AG09309 (cell line): ENCODE measurements at regions not wholly inside any gene's neighbourhood (a gene's known extent, or its start where the extent isn't known, plus 50 kb on each side); places are given as distances from the start of the nearest gene placed in this dataset.
"Not testable (repeated sequence)": the region's sequence is repeated elsewhere in the genome, so short reads cannot be mapped to it uniquely, and the experiment has no call there.

Experiments used
- DNase-seq: peaks from one replicate; pipeline ENCODE4 v3.0.0-alpha.2; 2010; ENCODE audit warnings: low read depth
- H3K4me3 ChIP-seq: 2 replicates; pipeline ENCODE4 v1.5.1; 2011; ENCODE audit warnings: mild to moderate bottlenecking, low read depth, low read length, moderate library complexity; ENCODE audit not compliant: control insufficient read depth
- TF ChIP-seq, protein P1 (sequence below): IDR thresholded peaks from 2 replicates; pipeline ENCODE4 v1.5.1; 2011; ENCODE audit warnings: mild to moderate bottlenecking, low read depth, low read length, inconsistent platforms; ENCODE audit not compliant: insufficient read depth, control insufficient read depth; ENCODE audit errors: missing control alignments

DNA sequence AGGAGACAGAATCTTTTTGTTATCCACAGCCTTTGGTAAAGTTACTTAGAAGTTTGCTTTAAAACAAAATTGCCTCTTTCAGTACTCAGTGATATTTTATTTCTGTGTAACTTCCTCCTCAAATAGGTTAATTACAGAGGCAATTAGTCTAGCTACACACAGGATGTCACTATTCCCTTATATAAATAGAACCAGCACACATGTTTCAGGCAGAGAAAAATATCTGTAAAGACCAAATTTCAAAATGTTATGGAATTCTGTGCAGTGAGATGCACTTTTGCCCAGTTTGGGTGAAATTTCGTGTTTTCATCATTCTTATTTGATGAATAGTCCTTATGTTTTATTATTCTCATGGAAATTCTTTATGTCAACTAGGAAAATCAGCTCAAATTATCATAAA is 410.6 kb upstream of the SOX5 start:
- DNase-seq: no peak
- TF ChIP-seq, protein P1, sequence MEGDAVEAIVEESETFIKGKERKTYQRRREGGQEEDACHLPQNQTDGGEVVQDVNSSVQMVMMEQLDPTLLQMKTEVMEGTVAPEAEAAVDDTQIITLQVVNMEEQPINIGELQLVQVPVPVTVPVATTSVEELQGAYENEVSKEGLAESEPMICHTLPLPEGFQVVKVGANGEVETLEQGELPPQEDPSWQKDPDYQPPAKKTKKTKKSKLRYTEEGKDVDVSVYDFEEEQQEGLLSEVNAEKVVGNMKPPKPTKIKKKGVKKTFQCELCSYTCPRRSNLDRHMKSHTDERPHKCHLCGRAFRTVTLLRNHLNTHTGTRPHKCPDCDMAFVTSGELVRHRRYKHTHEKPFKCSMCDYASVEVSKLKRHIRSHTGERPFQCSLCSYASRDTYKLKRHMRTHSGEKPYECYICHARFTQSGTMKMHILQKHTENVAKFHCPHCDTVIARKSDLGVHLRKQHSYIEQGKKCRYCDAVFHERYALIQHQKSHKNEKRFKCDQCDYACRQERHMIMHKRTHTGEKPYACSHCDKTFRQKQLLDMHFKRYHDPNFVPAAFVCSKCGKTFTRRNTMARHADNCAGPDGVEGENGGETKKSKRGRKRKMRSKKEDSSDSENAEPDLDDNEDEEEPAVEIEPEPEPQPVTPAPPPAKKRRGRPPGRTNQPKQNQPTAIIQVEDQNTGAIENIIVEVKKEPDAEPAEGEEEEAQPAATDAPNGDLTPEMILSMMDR: no peak
- H3K4me3 ChIP-seq: no peak overlapping the region

DNA sequence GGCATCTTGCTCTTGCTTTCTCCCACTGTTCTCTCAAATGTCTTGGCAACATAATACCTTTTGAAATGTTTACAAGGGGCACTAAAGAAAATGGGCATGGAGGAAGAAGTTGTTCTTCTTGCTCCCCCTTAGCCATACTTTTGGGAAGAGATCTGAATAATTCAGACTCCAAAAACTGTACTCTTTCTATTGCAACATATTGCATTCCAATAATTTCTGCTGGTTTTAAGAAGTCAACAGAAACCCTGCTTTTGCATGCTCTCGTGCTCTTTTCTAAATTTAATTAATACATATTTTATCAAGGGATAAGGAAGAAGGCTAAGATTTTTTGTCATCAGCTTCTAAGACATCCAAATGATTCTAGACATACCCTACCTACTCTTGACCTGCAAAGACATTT is 409.9 kb upstream of the SOX5 start:
- H3K4me3 ChIP-seq: no peak overlapping the region
- TF ChIP-seq, protein P1: no peak
- no peak for DNase-seq

DNA sequence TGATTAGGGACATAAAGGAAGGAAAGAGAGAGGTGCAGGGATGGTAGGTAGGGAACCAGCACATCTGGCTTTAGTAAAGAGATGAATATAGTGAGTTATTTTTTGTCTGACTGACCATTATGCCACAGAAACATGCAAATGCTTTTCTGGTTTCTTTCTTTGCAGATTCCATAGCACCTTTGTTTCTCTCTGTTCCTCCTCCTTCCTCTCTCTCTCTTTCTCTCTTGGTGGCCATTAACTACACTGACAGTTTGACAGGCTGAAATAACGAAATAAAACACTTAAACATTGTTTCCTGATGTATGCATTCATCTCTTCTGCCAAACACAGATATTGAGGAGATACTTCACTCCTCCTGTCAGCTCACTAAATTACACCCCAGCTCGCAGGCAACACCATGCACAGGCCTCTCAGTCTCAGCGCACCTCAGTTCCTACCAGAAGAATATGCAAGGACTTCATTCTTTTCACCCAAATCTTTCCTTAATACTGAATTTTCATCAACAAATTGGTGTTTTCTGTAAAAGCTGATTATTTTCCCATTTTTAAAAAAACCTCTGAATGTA is 406.9 kb upstream of the SOX5 start:
- no peak overlapping the region for H3K4me3 ChIP-seq
- TF ChIP-seq, protein P1: no peak
- DNase-seq: no peak

DNA sequence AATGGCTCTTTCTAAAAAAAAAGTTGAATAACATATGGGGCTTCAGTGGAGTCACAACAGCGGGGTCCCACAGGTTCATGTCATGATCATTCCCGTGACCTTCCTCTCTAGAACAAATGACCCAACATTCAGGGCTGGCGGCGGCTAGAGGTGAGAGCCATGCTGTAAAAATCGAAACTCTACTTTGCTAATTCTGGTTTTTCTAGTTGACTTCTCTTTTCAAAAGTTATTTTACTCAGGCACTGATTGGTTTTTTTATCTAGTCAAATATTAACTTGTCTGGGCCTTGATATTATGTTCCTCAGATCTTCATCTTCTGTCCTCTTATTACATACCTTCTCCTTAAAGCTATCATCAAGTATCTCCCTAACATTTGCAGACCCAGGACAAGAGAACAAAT is 402.9 kb upstream of the SOX5 start:
- DNase-seq: no peak
- TF ChIP-seq, protein P1: no peak
- H3K4me3 ChIP-seq: no peak overlapping the region

DNA sequence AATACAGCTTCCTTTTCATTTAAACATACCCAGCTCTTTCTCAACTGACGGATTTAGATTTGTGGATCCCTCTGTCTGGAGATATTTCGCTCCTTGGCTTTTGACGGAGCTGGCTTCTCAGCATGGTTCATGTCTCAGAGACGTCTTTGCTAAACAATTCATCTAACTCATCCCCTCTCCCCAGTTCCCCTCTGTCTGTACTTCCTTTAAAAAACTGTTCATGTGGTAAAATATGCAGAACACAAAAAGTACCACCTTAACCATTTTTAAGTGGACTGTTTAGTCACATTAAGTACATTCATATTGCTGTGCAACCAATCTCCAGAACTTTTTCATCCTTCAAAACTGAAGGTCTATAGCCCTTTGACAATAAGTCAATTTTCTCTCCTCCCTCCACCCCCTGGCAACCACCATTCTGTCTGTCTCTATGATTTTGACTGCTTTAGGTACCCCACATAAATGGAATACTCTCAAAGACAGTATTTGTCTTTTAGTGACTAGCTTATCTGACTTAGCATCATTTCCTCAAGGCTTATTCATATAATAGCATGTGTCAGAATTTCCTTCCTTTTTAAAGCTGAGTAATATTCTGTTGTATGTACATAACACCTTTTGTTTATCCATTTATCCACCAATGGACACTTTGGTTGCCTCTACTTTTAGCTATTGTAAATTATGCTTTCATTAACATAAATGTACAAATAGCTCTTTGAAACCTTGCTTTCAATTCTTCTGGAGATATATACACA is 399.8 kb upstream of the SOX5 start:
- H3K4me3 ChIP-seq: no peak overlapping the region
- TF ChIP-seq, protein P1: no peak
- no peak for DNase-seq

DNA sequence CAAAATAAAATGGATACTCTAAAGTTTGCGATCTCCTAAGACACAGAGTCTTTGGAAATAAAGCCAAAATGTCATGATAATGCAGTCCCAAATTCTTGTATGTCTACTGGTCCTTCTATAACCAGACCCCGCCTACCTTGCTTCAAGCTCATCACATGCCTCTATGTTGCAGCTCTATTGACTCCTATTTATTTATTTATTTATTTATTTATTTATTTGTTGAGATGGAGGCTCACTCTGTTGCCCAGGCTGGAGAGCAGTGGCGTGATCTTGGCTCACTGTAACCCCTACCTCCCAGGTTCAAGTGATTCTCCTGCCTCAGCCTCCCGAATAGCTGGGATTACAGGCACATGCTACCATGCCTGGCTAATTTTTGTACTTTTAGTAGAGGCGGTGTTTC is 398.7 kb upstream of the SOX5 start:
- not testable (repeated sequence) for DNase-seq, H3K4me3 ChIP-seq

DNA sequence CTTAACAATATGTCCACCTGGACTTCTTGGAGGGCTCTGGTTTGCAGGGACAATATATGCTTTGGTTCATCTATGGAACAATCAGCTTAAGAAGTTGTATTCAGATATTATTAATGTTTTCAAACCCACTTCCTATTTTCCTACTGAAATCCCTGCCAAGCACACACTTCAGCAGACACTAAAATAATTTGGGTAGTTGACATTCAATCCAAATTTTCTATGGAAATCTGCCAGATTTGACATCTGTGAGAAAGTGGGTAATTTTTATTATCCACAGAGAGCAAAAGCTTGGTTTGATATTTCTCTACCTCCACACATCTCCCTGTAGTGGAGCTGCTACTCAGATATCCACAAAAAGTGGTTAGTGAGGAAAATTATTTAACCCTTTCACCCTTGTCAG is 378.8 kb upstream of the SOX5 start:
- TF ChIP-seq, protein P1: no peak
- H3K4me3 ChIP-seq: no peak overlapping the region
- no peak for DNase-seq
